ENCODE measurements at regions not wholly inside any gene's neighbourhood (a gene's known extent, or its start where the extent isn't known, plus 50 kb on each side); places are given as distances from the start of the nearest gene placed in this dataset.

- Histone ChIP-seq H4K12ac (ENCODE audit: low read depth, low read length) (no peak overlapping the region), H3K4me3 (ENCODE audit: low read depth, low read length) (no peak overlapping the region), H3K79me2 (ENCODE audit: control insufficient read depth, insufficient read depth, low read length, poor library complexity) (no peaks in the 10 kb centered on the region), H2AFZ (ENCODE audit: insufficient read depth, low read length, poor library complexity) (no peak overlapping the region), H3K4ac (ENCODE audit: low read depth, low read length) (no peak overlapping the region), H3K23ac (ENCODE audit: low read length) (no peak overlapping the region), H3K27me3 (ENCODE audit: insufficient read depth, low read length) (no peaks in the 10 kb centered on the region), H2BK12ac (ENCODE audit: low read length) (no peak overlapping the region), H3K9ac (ENCODE audit: low read length) (no peak overlapping the region), H4K8ac (ENCODE audit: low read depth, low read length) (no peak overlapping the region), H3K27ac (ENCODE audit: low read depth, low read length) (no peak overlapping the region), H3K36me3 (ENCODE audit: control insufficient read depth in 1 of 2, insufficient read depth in 2 of 2, low read length in 2 of 2) (no peaks in the 10 kb centered on the region), H3K18ac (ENCODE audit: low read length) (no peak overlapping the region), H2AK5ac (ENCODE audit: low read length) (no peak overlapping the region), H3K9me3 (ENCODE audit: insufficient read depth, low read depth, low read length) (no peaks in the 10 kb centered on the region), H4K91ac (ENCODE audit: low read depth, low read length) (no peak overlapping the region), H3K4me1 (ENCODE audit: control insufficient read depth in 1 of 2, insufficient read depth in 2 of 2, low read length in 2 of 2) (no peaks in the 10 kb centered on the region), H2BK5ac (ENCODE audit: low read depth, low read length, poor library complexity) (no peak overlapping the region), H3K4me2 (ENCODE audit: low read length) (no peak overlapping the region), H3K14ac (ENCODE audit: low read length) (no peak overlapping the region), H2BK120ac (ENCODE audit: insufficient read depth, low read length, poor library complexity) (no peak overlapping the region), H3K79me1 (ENCODE audit: low read length) (no peaks in the 10 kb centered on the region)
- no CpG with 5 or more reads among the region's 4 CpGs for WGBS (ENCODE audit: extremely low coverage, insufficient coverage, insufficient read length)
- DNase-seq = no peak
These were observed 446.8 kb downstream of the AEBP2 start for GRCh38 chr12:19886065-19886464.

- no peaks in the 10 kb centered on the region for H3K79me1 ChIP-seq (ENCODE audit: low read length)
- no peak overlapping the region for H2BK120ac ChIP-seq (ENCODE audit: insufficient read depth, low read length, poor library complexity)
- no peaks in the 10 kb centered on the region for H3K36me3 ChIP-seq (ENCODE audit: control insufficient read depth in 1 of 2, insufficient read depth in 2 of 2, low read length in 2 of 2)
These were observed 447.4 kb downstream of the AEBP2 start for GRCh38 chr12:19886639-19887064.

GRCh38 chr12:19890024-19890423 is 450.7 kb downstream of the AEBP2 start:
- Histone ChIP-seq H2AFZ (ENCODE audit: insufficient read depth, low read length, poor library complexity) (no peak overlapping the region), H3K4me1 (ENCODE audit: control insufficient read depth in 1 of 2, insufficient read depth in 2 of 2, low read length in 2 of 2) (no peaks in the 10 kb centered on the region), H4K8ac (ENCODE audit: low read depth, low read length) (no peak overlapping the region), H3K4me3 (ENCODE audit: low read depth, low read length) (no peak overlapping the region), H3K14ac (ENCODE audit: low read length) (no peak overlapping the region), H3K18ac (ENCODE audit: low read length) (no peak overlapping the region), H2BK120ac (ENCODE audit: insufficient read depth, low read length, poor library complexity) (no peak overlapping the region), H3K4me2 (ENCODE audit: low read length) (no peak overlapping the region), H3K79me1 (ENCODE audit: low read length) (no peaks in the 10 kb centered on the region), H3K79me2 (ENCODE audit: control insufficient read depth, insufficient read depth, low read length, poor library complexity) (no peaks in the 10 kb centered on the region), H3K4ac (ENCODE audit: low read depth, low read length) (no peak overlapping the region), H4K12ac (ENCODE audit: low read depth, low read length) (no peak overlapping the region), H2AK5ac (ENCODE audit: low read length) (no peak overlapping the region), H3K27me3 (ENCODE audit: insufficient read depth, low read length) (no peaks in the 10 kb centered on the region), H3K9me3 (ENCODE audit: insufficient read depth, low read depth, low read length) (no peaks in the 10 kb centered on the region), H3K23ac (ENCODE audit: low read length) (no peak overlapping the region), H2BK12ac (ENCODE audit: low read length) (no peak overlapping the region), H2BK5ac (ENCODE audit: low read depth, low read length, poor library complexity) (no peak overlapping the region), H4K91ac (ENCODE audit: low read depth, low read length) (no peak overlapping the region), H3K9ac (ENCODE audit: low read length) (no peak overlapping the region), H3K36me3 (ENCODE audit: control insufficient read depth in 1 of 2, insufficient read depth in 2 of 2, low read length in 2 of 2) (no peaks in the 10 kb centered on the region), H3K27ac (ENCODE audit: low read depth, low read length) (no peak overlapping the region)
- no peak for DNase-seq

More at GRCh38 chr12:19886639-19887064, 447.4 kb downstream of the AEBP2 start:
- H4K8ac ChIP-seq (ENCODE audit: low read depth, low read length) = no peak overlapping the region
- no peaks in the 10 kb centered on the region for H3K4me1 ChIP-seq (ENCODE audit: control insufficient read depth in 1 of 2, insufficient read depth in 2 of 2, low read length in 2 of 2)
- peak; percentile 30 to 78 for DNase-seq
- no peak overlapping the region for H2BK5ac ChIP-seq (ENCODE audit: low read depth, low read length, poor library complexity)
- H4K91ac ChIP-seq (ENCODE audit: low read depth, low read length) = no peak overlapping the region
- H3K4ac ChIP-seq (ENCODE audit: low read depth, low read length) = no peak overlapping the region
- H3K9me3 ChIP-seq (ENCODE audit: insufficient read depth, low read depth, low read length) = no peaks in the 10 kb centered on the region
- no CpG with 5 or more reads among the region's 5 CpGs for WGBS (ENCODE audit: extremely low coverage, insufficient coverage, insufficient read length)
- H4K12ac ChIP-seq (ENCODE audit: low read depth, low read length) = no peak overlapping the region
- no peak overlapping the region for H3K27ac ChIP-seq (ENCODE audit: low read depth, low read length)
- H3K23ac ChIP-seq (ENCODE audit: low read length) = no peak overlapping the region
- no peak overlapping the region for H3K4me3 ChIP-seq (ENCODE audit: low read depth, low read length)
- H3K27me3 ChIP-seq (ENCODE audit: insufficient read depth, low read length) = no peaks in the 10 kb centered on the region
- H3K4me2 ChIP-seq (ENCODE audit: low read length) = no peak overlapping the region
- no peak overlapping the region for H2BK12ac ChIP-seq (ENCODE audit: low read length)
- no peak overlapping the region for H3K9ac ChIP-seq (ENCODE audit: low read length)
- H3K79me2 ChIP-seq (ENCODE audit: control insufficient read depth, insufficient read depth, low read length, poor library complexity) = no peaks in the 10 kb centered on the region
- no peak overlapping the region for H2AFZ ChIP-seq (ENCODE audit: insufficient read depth, low read length, poor library complexity)
- H3K14ac ChIP-seq (ENCODE audit: low read length) = no peak overlapping the region
- H2AK5ac ChIP-seq (ENCODE audit: low read length) = no peak overlapping the region
- H3K18ac ChIP-seq (ENCODE audit: low read length) = no peak overlapping the region

- H2AFZ ChIP-seq (ENCODE audit: insufficient read depth, low read length, poor library complexity) = no peak overlapping the region
- H3K14ac ChIP-seq (ENCODE audit: low read length) = no peak overlapping the region
- no CpG with 5 or more reads among the region's 4 CpGs for WGBS (ENCODE audit: extremely low coverage, insufficient coverage, insufficient read length)
- H3K9ac ChIP-seq (ENCODE audit: low read length) = no peak overlapping the region
- no peak overlapping the region for H4K12ac ChIP-seq (ENCODE audit: low read depth, low read length)
- H3K23ac ChIP-seq (ENCODE audit: low read length) = no peak overlapping the region
- H3K79me1 ChIP-seq (ENCODE audit: low read length) = no peaks in the 10 kb centered on the region
- no peak overlapping the region for H4K8ac ChIP-seq (ENCODE audit: low read depth, low read length)
- no peak overlapping the region for H2AK5ac ChIP-seq (ENCODE audit: low read length)
- no peak for DNase-seq
- H4K91ac ChIP-seq (ENCODE audit: low read depth, low read length) = no peak overlapping the region
- no peak overlapping the region for H3K4me2 ChIP-seq (ENCODE audit: low read length)
- H3K4ac ChIP-seq (ENCODE audit: low read depth, low read length) = no peak overlapping the region
- no peak overlapping the region for H2BK12ac ChIP-seq (ENCODE audit: low read length)
- no peak overlapping the region for H3K4me3 ChIP-seq (ENCODE audit: low read depth, low read length)
- H3K79me2 ChIP-seq (ENCODE audit: control insufficient read depth, insufficient read depth, low read length, poor library complexity) = no peaks in the 10 kb centered on the region
- H2BK5ac ChIP-seq (ENCODE audit: low read depth, low read length, poor library complexity) = no peak overlapping the region
- no peaks in the 10 kb centered on the region for H3K9me3 ChIP-seq (ENCODE audit: insufficient read depth, low read depth, low read length)
- H2BK120ac ChIP-seq (ENCODE audit: insufficient read depth, low read length, poor library complexity) = no peak overlapping the region
- H3K4me1 ChIP-seq (ENCODE audit: control insufficient read depth in 1 of 2, insufficient read depth in 2 of 2, low read length in 2 of 2) = no peaks in the 10 kb centered on the region
- no peaks in the 10 kb centered on the region for H3K36me3 ChIP-seq (ENCODE audit: control insufficient read depth in 1 of 2, insufficient read depth in 2 of 2, low read length in 2 of 2)
- H3K27ac ChIP-seq (ENCODE audit: low read depth, low read length) = no peak overlapping the region
- no peak overlapping the region for H3K18ac ChIP-seq (ENCODE audit: low read length)
- H3K27me3 ChIP-seq (ENCODE audit: insufficient read depth, low read length) = no peaks in the 10 kb centered on the region
These were observed 452.8 kb downstream of the AEBP2 start for GRCh38 chr12:19891936-19892591.
